ENCODE measurements at regions not wholly inside any gene's neighbourhood (a gene's known extent, or its start where the extent isn't known, plus 50 kb on each side); places are given as distances from the start of the nearest gene placed in this dataset.
A peak's percentile ranks its signal among the peaks of the same experiment; 100 is the strongest.
"Not testable (repeated sequence)": the region's sequence is repeated elsewhere in the genome, so short reads cannot be mapped to it uniquely, and the experiment has no call there.

DNA sequence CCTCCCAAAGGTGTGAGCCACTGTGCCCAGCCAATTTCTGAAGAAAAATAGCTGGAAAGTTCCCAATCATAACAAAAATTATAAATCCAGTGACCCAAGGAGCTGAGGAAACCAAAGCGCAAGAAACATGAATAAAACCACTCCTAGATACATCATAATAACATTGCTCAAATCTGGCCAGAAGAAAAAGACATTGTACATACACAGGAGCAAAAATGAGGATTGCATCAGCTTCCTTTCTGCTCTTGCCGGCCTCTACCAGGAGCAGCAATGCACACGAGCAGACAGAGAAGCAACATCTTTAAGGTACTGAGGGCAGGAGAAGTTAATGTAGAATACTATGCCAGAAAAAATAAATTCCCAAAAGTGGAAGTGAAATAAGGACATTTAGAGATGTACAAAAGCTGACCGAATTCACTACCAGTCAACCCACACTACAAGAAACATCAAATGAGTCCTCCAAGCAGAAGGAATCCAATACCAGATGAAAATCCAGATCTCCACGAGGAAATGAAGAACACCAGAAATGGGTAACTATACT, 127.0 kb upstream of the NBPF11 start:
- H3K79me1 ChIP-seq (ENCODE audit: low read depth in 1 of 2, low read length in 2 of 2); H3K9ac ChIP-seq (ENCODE audit: low read depth, low read length); H4K20me1 ChIP-seq (ENCODE audit: insufficient read depth, low read length); H4K5ac ChIP-seq (ENCODE audit: low read depth, low read length); CTCF ChIA-PET; H2AFZ ChIP-seq (replicated peaks; ENCODE audit: low read length, poor library complexity); H3K23ac ChIP-seq (ENCODE audit: low read depth, low read length); H3K4me3 ChIP-seq (ENCODE audit: insufficient read depth, low read depth, low read length); H3K27me3 ChIP-seq (ENCODE audit: control insufficient read depth, insufficient read depth, low read length); H3K4ac ChIP-seq (ENCODE audit: low read depth, low read length); BruUV-seq (replicated peaks); H2AK5ac ChIP-seq (ENCODE audit: low read depth, low read length); H3K4me2 ChIP-seq (ENCODE audit: low read depth, low read length); H2AK9ac ChIP-seq (replicated peaks; ENCODE audit: low read depth, low read length, poor library complexity); H3K36me3 ChIP-seq (ENCODE audit: control insufficient read depth, insufficient read depth, low read length); H2BK20ac ChIP-seq (ENCODE audit: low read depth, low read length); H3K4me1 ChIP-seq (ENCODE audit: control insufficient read depth, insufficient read depth, low read length); H3K14ac ChIP-seq (replicated peaks; ENCODE audit: low read depth, low read length); in situ Hi-C loops (cut with MboI; ENCODE audit: low sequenced_read_pairs); H3K27ac ChIP-seq (ENCODE audit: insufficient read depth, low read length); H3K18ac ChIP-seq (ENCODE audit: low read depth, low read length); H2BK15ac ChIP-seq (ENCODE audit: low read depth, low read length); intact Hi-C loops (cut with micrococcal nuclease); H2BK120ac ChIP-seq (ENCODE audit: low read depth, low read length); H3K9me3 ChIP-seq (ENCODE audit: control insufficient read depth, insufficient read depth, low read length); H4K91ac ChIP-seq (ENCODE audit: insufficient read depth, low read depth, low read length); H3K56ac ChIP-seq (ENCODE audit: extremely low read depth, insufficient read depth, low read length); H3K9me1 ChIP-seq (ENCODE audit: insufficient read depth, low read length); H2BK5ac ChIP-seq (ENCODE audit: low read depth, low read length, poor library complexity, severe bottlenecking); DNase-seq; dilution Hi-C loops (cut with HindIII; ENCODE audit: low sequenced_read_pairs, unreplicated experiment); ATAC-seq (ENCODE audit: low read depth): not testable (repeated sequence)
- POLR2A ChIA-PET (ENCODE audit: unreplicated experiment) = interaction anchor here (0.6 kb wide), 1 partner anchor 127 kb away, joined by 3 read pairs; no protein-coding TSS in a partner anchor
- no CpG with 5 or more reads among the region's 5 CpGs for WGBS, 2 experiments (ENCODE audit: extremely low coverage in 2 of 2, insufficient read length in 1 of 2)
- peak overlapping the region in 1 of 2 experiments; percentile 61; a peak in 1 of 4 replicates for H4K8ac ChIP-seq (ENCODE audit: low read depth in 2 of 2, low read length in 2 of 2)

GRCh38 chr1:148277865-148278279, 125.8 kb upstream of the NBPF11 start:
- H2BK120ac ChIP-seq (ENCODE audit: low read depth, low read length); H2AK9ac ChIP-seq (replicated peaks; ENCODE audit: low read depth, low read length, poor library complexity); H3K27me3 ChIP-seq (ENCODE audit: control insufficient read depth, insufficient read depth, low read length); H3K79me1 ChIP-seq (ENCODE audit: low read depth in 1 of 2, low read length in 2 of 2); H3K56ac ChIP-seq (ENCODE audit: extremely low read depth, insufficient read depth, low read length); H3K4me1 ChIP-seq (ENCODE audit: control insufficient read depth, insufficient read depth, low read length); in situ Hi-C loops (cut with MboI; ENCODE audit: low sequenced_read_pairs); H4K5ac ChIP-seq (ENCODE audit: low read depth, low read length); dilution Hi-C loops (cut with HindIII; ENCODE audit: low sequenced_read_pairs, unreplicated experiment); POLR2A ChIA-PET (ENCODE audit: unreplicated experiment); intact Hi-C loops (cut with micrococcal nuclease); H3K18ac ChIP-seq (ENCODE audit: low read depth, low read length); CTCF ChIA-PET; H3K4me3 ChIP-seq (ENCODE audit: insufficient read depth, low read depth, low read length); H3K14ac ChIP-seq (replicated peaks; ENCODE audit: low read depth, low read length); H3K9me3 ChIP-seq (ENCODE audit: control insufficient read depth, insufficient read depth, low read length); H2BK20ac ChIP-seq (ENCODE audit: low read depth, low read length); H4K20me1 ChIP-seq (ENCODE audit: insufficient read depth, low read length); H3K23ac ChIP-seq (ENCODE audit: low read depth, low read length); H3K36me3 ChIP-seq (ENCODE audit: control insufficient read depth, insufficient read depth, low read length); BruUV-seq (replicated peaks); H3K9me1 ChIP-seq (ENCODE audit: insufficient read depth, low read length); H4K91ac ChIP-seq (ENCODE audit: insufficient read depth, low read depth, low read length); H2AFZ ChIP-seq (replicated peaks; ENCODE audit: low read length, poor library complexity); H2BK15ac ChIP-seq (ENCODE audit: low read depth, low read length); H3K9ac ChIP-seq (ENCODE audit: low read depth, low read length): not testable (repeated sequence)
- peak overlapping the region; percentile 69; the same call in 1 of the 2 replicates for H3K4ac ChIP-seq (ENCODE audit: low read depth, low read length)
- peak; percentile 28; the same call in 1 of the 2 replicates for ATAC-seq (ENCODE audit: low read depth)
- H4K8ac ChIP-seq (ENCODE audit: low read depth in 2 of 2, low read length in 2 of 2) = peak overlapping the region; percentile 40 to 86; a peak in 1 of 4 replicates
- peak overlapping the region; percentile 1; the same call in 1 of the 2 replicates for H3K4me2 ChIP-seq (ENCODE audit: low read depth, low read length)
- 0 out of 2 replicates have a peak overlapping the region, but pooled peaks have one; percentile 16 for H2AK5ac ChIP-seq (ENCODE audit: low read depth, low read length)
- peak overlapping the region; percentile 88 for H3K27ac ChIP-seq (ENCODE audit: insufficient read depth, low read length)
- WGBS, 2 experiments (ENCODE audit: extremely low coverage in 2 of 2, insufficient read length in 1 of 2) = no CpG with 5 or more reads among the region's 2 CpGs
- DNase-seq = peak; percentile 6
- peak overlapping the region; percentile 19 for H2BK5ac ChIP-seq (ENCODE audit: low read depth, low read length, poor library complexity, severe bottlenecking)

Data from IMR-90 (cell line).